PC-3 (cell line): ENCODE measurements at regions not wholly inside any gene's neighbourhood (a gene's known extent, or its start where the extent isn't known, plus 50 kb on each side); places are given as distances from the start of the nearest gene placed in this dataset.

Experiments
- ATAC-seq: fragments of 200-7000 bp; cut with Tn5 transposase; 2 replicates; pipeline ENCODE4 v1.9.1; 2020; ENCODE audit warnings: mild to moderate bottlenecking, moderate library complexity
- BruUV-seq: library from RNA; stranded (reverse); fragments of 400-500 nt; replicated peaks from 2 replicates; lab custom pipeline; 2021; lab: Mats Ljungman, UMichigan
- CTCF ChIA-PET: fragments of 300-600 bp; sonication (Branson Sonifier 250); formaldehyde crosslinking; loops from one replicate; lab custom pipeline; 2022; ENCODE audit warnings: antibody characterized with exemption; lab: Charles Lee
- POLR2A ChIA-PET: fragments of 300-600 bp; sonication (Branson Sonifier 250); formaldehyde crosslinking; loops from one replicate; lab custom pipeline; 2022; ENCODE audit warnings: antibody characterized with exemption; ENCODE audit not compliant: unreplicated experiment; lab: Charles Lee
- DNase-seq: peaks from one replicate; pipeline ENCODE4 v3.0.0-alpha.2; 2015
- H2AFZ ChIP-seq: fragments of 300-600 bp; sonication (generic); 2 replicates; pipeline ENCODE4 v1.6.0; 2016; ENCODE audit warnings: antibody characterized with exemption, low read length
- H3F3A ChIP-seq: fragments of 300-600 bp; sonication (generic); one replicate; pipeline ENCODE4 v1.6.0; 2017; ENCODE audit warnings: antibody characterized with exemption, low read length, control low read depth, mild to moderate bottlenecking; ENCODE audit not compliant: unreplicated experiment
- H3K27ac ChIP-seq: fragments of 300-600 bp; sonication (generic); 2 replicates; pipeline ENCODE4 v1.5.1; 2016; ENCODE audit warnings: mild to moderate bottlenecking, low read length
- H3K27me3 ChIP-seq: fragments of 300-600 bp; sonication (generic); 2 replicates; pipeline ENCODE4 v1.6.1; 2016; ENCODE audit warnings: low read length, mixed read lengths
- H3K36me3 ChIP-seq: fragments of 300-600 bp; sonication (generic); 2 replicates; pipeline ENCODE4 v1.6.1; 2016; ENCODE audit warnings: low read depth, mixed run types, low read length, mixed read lengths
- H3K4me1 ChIP-seq: fragments of 300-600 bp; sonication (generic); 2 replicates; pipeline ENCODE4 v1.5.1; 2016; ENCODE audit warnings: low read length; ENCODE audit not compliant: insufficient read depth
- H3K4me2 ChIP-seq: fragments of 300-600 bp; sonication (generic); 2 replicates; pipeline ENCODE4 v1.6.0; 2016; ENCODE audit warnings: low read length
- H3K4me3 ChIP-seq: fragments of 300-600 bp; sonication (generic); 2 replicates; pipeline ENCODE4 v1.5.1; 2016; ENCODE audit warnings: mild to moderate bottlenecking, low read length, mixed read lengths
- H3K79me2 ChIP-seq: fragments of 300-600 bp; sonication (generic); 2 replicates; pipeline ENCODE4 v1.6.1; 2017; ENCODE audit warnings: low read length, mixed read lengths
- H3K9ac ChIP-seq: fragments of 300-600 bp; sonication (generic); 2 replicates; pipeline ENCODE4 v1.6.0; 2016; ENCODE audit warnings: mild to moderate bottlenecking, low read length
- H3K9me2 ChIP-seq: fragments of 300-600 bp; sonication (generic); replicated peaks from 2 replicates; pipeline ENCODE4 v1.6.1; 2016; ENCODE audit warnings: mixed run types, low read length, mixed read lengths
- H3K9me3 ChIP-seq: fragments of 300-600 bp; sonication (generic); 2 replicates; pipeline ENCODE4 v1.6.1; 2016; ENCODE audit warnings: low read length, mixed read lengths
- H4K20me1 ChIP-seq: fragments of 300-600 bp; sonication (generic); 2 replicates; pipeline ENCODE4 v1.6.1; 2016; ENCODE audit warnings: low read length, mixed read lengths
- CTCF ChIP-seq: fragments of 300-600 bp; sonication (generic); conservative IDR thresholded peaks from 2 replicates; pipeline ENCODE4 v1.5.1; 2017; ENCODE audit warnings: antibody characterized with exemption, low read depth, mild to moderate bottlenecking, low read length
- EZH2 ChIP-seq: fragments of 300-600 bp; sonication (generic); IDR thresholded peaks from one replicate; pipeline ENCODE4 v1.6.1; 2017; ENCODE audit warnings: antibody characterized with exemption, mild to moderate bottlenecking, low read length; ENCODE audit not compliant: unreplicated experiment
- EZH2phosphoT487 ChIP-seq: fragments of 300-600 bp; sonication (generic); IDR thresholded peaks from 2 replicates; pipeline ENCODE4 v1.6.1; 2018; ENCODE audit warnings: mild to moderate bottlenecking, antibody characterized with exemption, low read length, borderline replicate concordance
- intact Hi-C: fragments of 100-400 bp; cut with micrococcal nuclease; formaldehyde crosslinking; loops from 2 replicates; pipeline ENCODE4 v1.9.0; 2023

DNA sequence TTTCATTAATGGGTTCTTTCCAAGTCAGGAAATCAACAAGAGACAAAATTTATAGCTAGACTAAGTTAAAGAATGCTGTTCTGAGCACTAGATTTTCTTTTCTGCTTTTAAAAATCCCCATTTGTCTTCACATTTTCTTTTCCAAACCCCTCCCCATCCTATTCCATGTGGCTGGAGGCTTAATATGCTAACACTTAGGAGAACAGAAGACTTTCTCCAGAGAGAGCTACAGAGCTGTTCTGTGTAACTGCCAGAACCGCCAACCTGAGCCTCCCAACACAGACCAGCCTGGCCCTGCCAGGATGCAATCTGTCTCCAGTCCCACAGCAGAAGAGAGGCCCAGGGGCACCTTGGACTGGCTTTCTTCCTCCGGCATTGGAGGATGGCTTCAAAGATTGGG, 264.1 kb downstream of the NDFIP2 start:
- Histone ChIP-seq H4K20me1 (no peaks in the 10 kb centered on the region), H3K9me3 (no peaks in the 10 kb centered on the region), H3K4me2 (no peak overlapping the region), H3F3A (no peaks in the 10 kb centered on the region), H2AFZ (no peak overlapping the region), H3K79me2 (no peaks in the 10 kb centered on the region), H3K9ac (no peak overlapping the region), H3K27ac (no peak overlapping the region), H3K36me3 (no peaks in the 10 kb centered on the region), H3K27me3 (no peaks in the 10 kb centered on the region), H3K4me3 (no peak overlapping the region), H3K9me2 (no peaks in the 10 kb centered on the region), H3K4me1 (no peaks in the 10 kb centered on the region)
- CTCF ChIA-PET: no interaction called here
- ATAC-seq (no peak), DNase-seq (no peak)
- intact Hi-C loops: no loop called here
- POLR2A ChIA-PET: no interaction called here
- TF ChIP-seq CTCF: no peak
- TF ChIP-seq EZH2phosphoT487: no peak
- TF ChIP-seq EZH2: no peak
- BruUV-seq: no TSS peak

DNA sequence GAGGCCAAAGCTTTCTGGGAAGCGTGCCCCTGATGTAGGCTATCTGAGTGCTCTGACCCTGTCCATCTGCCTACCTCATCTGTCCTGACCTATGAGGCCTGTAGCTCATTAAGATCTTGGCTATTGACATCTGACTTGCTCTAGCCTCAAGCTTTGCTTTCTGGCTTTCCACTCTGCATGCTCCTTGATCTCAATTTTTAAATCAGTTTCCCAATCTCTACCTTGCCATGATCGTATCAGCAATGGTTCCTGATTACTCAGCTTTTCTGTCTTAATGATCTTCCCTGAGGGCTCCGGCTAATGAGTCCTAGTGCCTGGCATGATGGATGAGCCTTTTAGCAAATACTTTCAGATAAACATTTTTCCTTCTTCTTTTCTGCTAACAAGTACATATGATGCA, 262.0 kb downstream of the NDFIP2 start:
- Histone ChIP-seq H3K9me3 (no peaks in the 10 kb centered on the region), H3F3A (no peaks in the 10 kb centered on the region), H3K4me2 (no peak overlapping the region), H3K9ac (no peak overlapping the region), H3K36me3 (no peaks in the 10 kb centered on the region), H2AFZ (no peak overlapping the region), H4K20me1 (no peaks in the 10 kb centered on the region), H3K4me3 (no peak overlapping the region), H3K79me2 (no peaks in the 10 kb centered on the region), H3K4me1 (no peaks in the 10 kb centered on the region), H3K27me3 (no peaks in the 10 kb centered on the region), H3K27ac (no peak overlapping the region), H3K9me2 (no peaks in the 10 kb centered on the region)
- CTCF ChIA-PET: no interaction called here
- BruUV-seq: no TSS peak
- POLR2A ChIA-PET: no interaction called here
- TF ChIP-seq EZH2phosphoT487 (no peak), CTCF (no peak), EZH2 (no peak)
- DNase-seq (no peak), ATAC-seq (no peak)
- intact Hi-C loops: no loop called here

DNA sequence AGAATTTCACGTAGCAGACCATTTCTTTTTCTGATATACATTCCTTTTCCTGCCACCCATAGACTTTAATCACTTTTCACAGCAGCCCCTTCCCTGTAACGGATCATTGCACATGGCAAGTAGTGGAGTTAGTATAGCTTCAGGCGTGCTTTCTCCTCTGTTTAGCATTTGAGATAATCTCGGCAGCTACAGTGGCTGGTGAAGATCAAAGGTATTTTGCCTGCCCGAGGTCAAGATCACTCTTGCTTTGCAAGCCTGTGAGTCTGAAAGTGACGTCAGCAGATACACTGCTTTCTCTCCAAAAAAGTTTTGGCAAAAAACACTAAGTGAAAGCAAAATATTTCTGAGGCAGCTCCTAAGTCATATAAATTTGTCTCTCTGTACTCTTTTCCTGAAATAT, 260.0 kb downstream of the NDFIP2 start:
- Histone ChIP-seq H3K27ac (no peak overlapping the region), H3K79me2 (no peaks in the 10 kb centered on the region), H3F3A (no peaks in the 10 kb centered on the region), H3K9me3 (no peaks in the 10 kb centered on the region), H4K20me1 (no peaks in the 10 kb centered on the region), H3K27me3 (no peaks in the 10 kb centered on the region), H2AFZ (no peak overlapping the region), H3K4me1 (peaks cover 8% of the 10 kb centered on the region), H3K9ac (no peak overlapping the region), H3K4me3 (no peak overlapping the region), H3K9me2 (no peaks in the 10 kb centered on the region), H3K36me3 (no peaks in the 10 kb centered on the region), H3K4me2 (no peak overlapping the region)
- CTCF ChIA-PET: no interaction called here
- TF ChIP-seq CTCF (no peak), EZH2 (no peak), EZH2phosphoT487 (no peak)
- no peak for DNase-seq
- no peak for ATAC-seq
- BruUV-seq: no TSS peak
- POLR2A ChIA-PET: no interaction called here
- intact Hi-C loops: no loop called here
